OCI-LY3 (cell line): ENCODE measurements at regions not wholly inside any gene's neighbourhood (a gene's known extent, or its start where the extent isn't known, plus 50 kb on each side); places are given as distances from the start of the nearest gene placed in this dataset.

Experiments
- H2AFZ ChIP-seq: fragments of 200-600, 300-600 bp; shearing (Covaris generic); 2 replicates; pipeline ENCODE4 v1.6.0; 2014; ENCODE audit warnings: antibody characterized with exemption, low read depth, low read length
- H3K27ac ChIP-seq: fragments of 200-600, 300-600 bp; sonication (generic); 2 replicates; pipeline ENCODE4 v1.5.1; 2014; ENCODE audit warnings: mild to moderate bottlenecking, low read length, moderate library complexity, mixed read lengths
- H3K27me3 ChIP-seq: fragments of 200-600, 300-600 bp; sonication (generic); 2 replicates; pipeline ENCODE4 v1.6.1; 2014; ENCODE audit warnings: low read depth, low read length, mixed read lengths
- H3K36me3 ChIP-seq: fragments of 200-600, 300-600 bp; sonication (generic); replicated peaks from 2 replicates; pipeline ENCODE3; 2014; ENCODE audit warnings: low read depth, low read length, mixed read lengths
- H3K4me1 ChIP-seq: fragments of 300-600, 200-600 bp; sonication (generic); 2 replicates; pipeline ENCODE4 v1.6.1; 2014; ENCODE audit warnings: low read length, mixed read lengths
- H3K4me2 ChIP-seq: fragments of 200-600, 300-600 bp; sonication (generic); 2 replicates; pipeline ENCODE4 v1.6.1; 2014; ENCODE audit warnings: low read length, mixed read lengths
- H3K4me3 ChIP-seq: fragments of 300-600, 200-600 bp; sonication (generic); 2 replicates; pipeline ENCODE4 v1.5.1; 2014; ENCODE audit warnings: antibody characterized with exemption, mild to moderate bottlenecking, low read length, moderate library complexity
- H3K79me2 ChIP-seq: fragments of 300-600, 200-600 bp; shearing (Covaris generic); 2 replicates; pipeline ENCODE4 v1.6.1; 2014; ENCODE audit warnings: mild to moderate bottlenecking, low read length, mixed read lengths
- H3K9ac ChIP-seq: fragments of 300-600, 200-600 bp; shearing (Covaris generic); 2 replicates; pipeline ENCODE4 v1.6.0; 2014; ENCODE audit warnings: mild to moderate bottlenecking, low read length, moderate library complexity
- H3K9me3 ChIP-seq: fragments of 200-600, 300-600 bp; shearing (Covaris generic); 2 replicates; pipeline ENCODE4 v1.6.1; 2014; ENCODE audit warnings: low read length, mixed read lengths; ENCODE audit not compliant: insufficient read depth
- H4K20me1 ChIP-seq: fragments of 200-600, 300-600 bp; sonication (generic); 2 replicates; pipeline ENCODE4 v1.6.1; 2016; ENCODE audit warnings: low read length, mixed read lengths; ENCODE audit not compliant: insufficient read depth
- CTCF ChIP-seq: fragments of 200-600, 300-600 bp; sonication (generic); IDR thresholded peaks from 2 replicates; pipeline ENCODE4 v1.5.1; 2014; ENCODE audit warnings: antibody characterized with exemption, low read length, low read depth
- EZH2phosphoT487 ChIP-seq: fragments of 200-600 bp; shearing (Covaris generic); IDR thresholded peaks from 2 replicates; pipeline ENCODE4 v1.6.1; 2018; ENCODE audit warnings: antibody characterized with exemption, mixed run types, low read depth

- H3K4me2 ChIP-seq, result no peak overlapping the region
- H3K27ac ChIP-seq, result no peak overlapping the region
- H3K9me3 ChIP-seq, result no peaks in the 10 kb centered on the region
- no peaks in the 10 kb centered on the region for H3K79me2 ChIP-seq
- no peaks in the 10 kb centered on the region for H3K4me1 ChIP-seq
- H3K9ac ChIP-seq, result no peak overlapping the region
- H3K4me3 ChIP-seq, result no peak overlapping the region
- H2AFZ ChIP-seq, result no peak overlapping the region
- H4K20me1 ChIP-seq, result no peaks in the 10 kb centered on the region
- H3K27me3 ChIP-seq, result no peaks in the 10 kb centered on the region
- no peaks in the 10 kb centered on the region for H3K36me3 ChIP-seq
- TF ChIP-seq CTCF (no peak), EZH2phosphoT487 (no peak)
These were observed 519.0 kb downstream of the CAAP1 start for GRCh38 chr9:26373616-26374015.

- no peaks in the 10 kb centered on the region for H3K79me2 ChIP-seq
- H3K27ac ChIP-seq, result no peak overlapping the region
- no peaks in the 10 kb centered on the region for H3K9me3 ChIP-seq
- H3K27me3 ChIP-seq, result no peaks in the 10 kb centered on the region
- H3K36me3 ChIP-seq, result no peaks in the 10 kb centered on the region
- H4K20me1 ChIP-seq, result no peaks in the 10 kb centered on the region
- no peaks in the 10 kb centered on the region for H3K4me1 ChIP-seq
- H3K9ac ChIP-seq, result no peak overlapping the region
- H2AFZ ChIP-seq, result no peak overlapping the region
- H3K4me2 ChIP-seq, result no peak overlapping the region
- H3K4me3 ChIP-seq, result no peak overlapping the region
- TF ChIP-seq EZH2phosphoT487 (no peak), CTCF (no peak)
These were observed 521.4 kb downstream of the CAAP1 start for GRCh38 chr9:26371236-26371635.

- no peak overlapping the region for H3K27ac ChIP-seq
- no peak overlapping the region for H3K4me2 ChIP-seq
These were observed 523.5 kb downstream of the CAAP1 start for GRCh38 chr9:26369093-26369492.

GRCh38 chr9:26368241-26368640 lies 524.4 kb downstream of the CAAP1 start:
- no peak overlapping the region for H3K27ac ChIP-seq
- no peaks in the 10 kb centered on the region for H3K9me3 ChIP-seq

More at GRCh38 chr9:26369093-26369492, 523.5 kb downstream of the CAAP1 start:
- no peaks in the 10 kb centered on the region for H3K36me3 ChIP-seq
- H3K4me3 ChIP-seq, result no peak overlapping the region
- H3K9me3 ChIP-seq, result no peaks in the 10 kb centered on the region
- no peaks in the 10 kb centered on the region for H3K4me1 ChIP-seq
- H3K9ac ChIP-seq, result no peak overlapping the region
- no peaks in the 10 kb centered on the region for H3K79me2 ChIP-seq
- TF ChIP-seq EZH2phosphoT487 (no peak), CTCF (no peak)
- no peak overlapping the region for H2AFZ ChIP-seq
- H4K20me1 ChIP-seq, result no peaks in the 10 kb centered on the region
- no peaks in the 10 kb centered on the region for H3K27me3 ChIP-seq

More at GRCh38 chr9:26368241-26368640, 524.4 kb downstream of the CAAP1 start:
- Histone ChIP-seq H3K27me3 (no peaks in the 10 kb centered on the region), H3K4me2 (no peak overlapping the region), H3K79me2 (no peaks in the 10 kb centered on the region), H3K4me3 (no peak overlapping the region), H3K36me3 (no peaks in the 10 kb centered on the region), H2AFZ (no peak overlapping the region), H3K9ac (no peak overlapping the region), H4K20me1 (no peaks in the 10 kb centered on the region), H3K4me1 (no peaks in the 10 kb centered on the region)
- TF ChIP-seq EZH2phosphoT487, result no peak
- TF ChIP-seq CTCF, result no peak
